ENCODE measurements at regions not wholly inside any gene's neighbourhood (a gene's known extent, or its start where the extent isn't known, plus 50 kb on each side); places are given as distances from the start of the nearest gene placed in this dataset.

GRCh38 chr21:35565204-35565611 is 495.1 kb downstream of the SETD4 start:
- Mint-ChIP-seq H3K27ac (ENCODE audit: low read depth, unreplicated experiment) (no peak overlapping the region), H3K9me3 (ENCODE audit: unreplicated experiment) (no peaks in the 10 kb centered on the region), H3K4me3 (ENCODE audit: unreplicated experiment) (no peak overlapping the region), H3K27me3 (ENCODE audit: insufficient read depth, unreplicated experiment) (no peaks in the 10 kb centered on the region), H3K4me1 (ENCODE audit: insufficient read depth, unreplicated experiment) (peaks cover 5% of the 10 kb centered on the region), H3K36me3 (ENCODE audit: insufficient read depth, unreplicated experiment) (no peaks in the 10 kb centered on the region)
- no TSS peak for BruUV-seq (replicated peaks)
- peak; percentile 39 for DNase-seq (ENCODE audit: unreplicated experiment)
- ChIA-PET CTCF (no interaction called here), POLR2A (interaction anchor here (1.3 kb wide), 1 partner anchor 10 kb away, joined by 3 read pairs; no protein-coding TSS in a partner anchor)
- intact Hi-C loops (cut with micrococcal nuclease), result no loop called here
- TF ChIP-seq, protein P1, sequence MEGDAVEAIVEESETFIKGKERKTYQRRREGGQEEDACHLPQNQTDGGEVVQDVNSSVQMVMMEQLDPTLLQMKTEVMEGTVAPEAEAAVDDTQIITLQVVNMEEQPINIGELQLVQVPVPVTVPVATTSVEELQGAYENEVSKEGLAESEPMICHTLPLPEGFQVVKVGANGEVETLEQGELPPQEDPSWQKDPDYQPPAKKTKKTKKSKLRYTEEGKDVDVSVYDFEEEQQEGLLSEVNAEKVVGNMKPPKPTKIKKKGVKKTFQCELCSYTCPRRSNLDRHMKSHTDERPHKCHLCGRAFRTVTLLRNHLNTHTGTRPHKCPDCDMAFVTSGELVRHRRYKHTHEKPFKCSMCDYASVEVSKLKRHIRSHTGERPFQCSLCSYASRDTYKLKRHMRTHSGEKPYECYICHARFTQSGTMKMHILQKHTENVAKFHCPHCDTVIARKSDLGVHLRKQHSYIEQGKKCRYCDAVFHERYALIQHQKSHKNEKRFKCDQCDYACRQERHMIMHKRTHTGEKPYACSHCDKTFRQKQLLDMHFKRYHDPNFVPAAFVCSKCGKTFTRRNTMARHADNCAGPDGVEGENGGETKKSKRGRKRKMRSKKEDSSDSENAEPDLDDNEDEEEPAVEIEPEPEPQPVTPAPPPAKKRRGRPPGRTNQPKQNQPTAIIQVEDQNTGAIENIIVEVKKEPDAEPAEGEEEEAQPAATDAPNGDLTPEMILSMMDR (IDR thresholded peaks at IDR 0.05; ENCODE audit: unreplicated experiment), result no peak

GRCh38 chr21:35563885-35564451 is 496.4 kb downstream of the SETD4 start:
- no peak overlapping the region for H3K27ac Mint-ChIP-seq (ENCODE audit: low read depth, unreplicated experiment)
- H3K36me3 Mint-ChIP-seq (ENCODE audit: insufficient read depth, unreplicated experiment), result no peaks in the 10 kb centered on the region
- H3K4me1 Mint-ChIP-seq (ENCODE audit: insufficient read depth, unreplicated experiment), result peaks cover 9% of the 10 kb centered on the region
- ChIA-PET POLR2A (no interaction called here), CTCF (interaction anchor here (0.7 kb wide), 1 partner anchor 16 kb away, joined by 4 read pairs; no protein-coding TSS in a partner anchor)
- H3K4me3 Mint-ChIP-seq (ENCODE audit: unreplicated experiment), result no peak overlapping the region
- intact Hi-C loops (cut with micrococcal nuclease), result no loop called here
- H3K9me3 Mint-ChIP-seq (ENCODE audit: unreplicated experiment), result no peaks in the 10 kb centered on the region
- no peaks in the 10 kb centered on the region for H3K27me3 Mint-ChIP-seq (ENCODE audit: insufficient read depth, unreplicated experiment)
- no TSS peak for BruUV-seq (replicated peaks)
- TF ChIP-seq, protein P1 (IDR thresholded peaks at IDR 0.05; ENCODE audit: unreplicated experiment), result no peak
- DNase-seq (ENCODE audit: unreplicated experiment), result peak; percentile 3

- TF ChIP-seq, protein P1 (IDR thresholded peaks at IDR 0.05; ENCODE audit: unreplicated experiment), result no peak
- Mint-ChIP-seq H3K9me3 (ENCODE audit: unreplicated experiment) (no peaks in the 10 kb centered on the region), H3K4me3 (ENCODE audit: unreplicated experiment) (no peak overlapping the region), H3K36me3 (ENCODE audit: insufficient read depth, unreplicated experiment) (no peaks in the 10 kb centered on the region), H3K27ac (ENCODE audit: low read depth, unreplicated experiment) (no peak overlapping the region), H3K4me1 (ENCODE audit: insufficient read depth, unreplicated experiment) (peaks cover 11% of the 10 kb centered on the region), H3K27me3 (ENCODE audit: insufficient read depth, unreplicated experiment) (no peaks in the 10 kb centered on the region)
- POLR2A ChIA-PET, result no interaction called here
- BruUV-seq (replicated peaks), result no TSS peak
- CTCF ChIA-PET, result no interaction called here
- DNase-seq (ENCODE audit: unreplicated experiment), result no peak
- intact Hi-C loops (cut with micrococcal nuclease), result no loop called here
These were observed 497.4 kb downstream of the SETD4 start for GRCh38 chr21:35562876-35563275.

DNA sequence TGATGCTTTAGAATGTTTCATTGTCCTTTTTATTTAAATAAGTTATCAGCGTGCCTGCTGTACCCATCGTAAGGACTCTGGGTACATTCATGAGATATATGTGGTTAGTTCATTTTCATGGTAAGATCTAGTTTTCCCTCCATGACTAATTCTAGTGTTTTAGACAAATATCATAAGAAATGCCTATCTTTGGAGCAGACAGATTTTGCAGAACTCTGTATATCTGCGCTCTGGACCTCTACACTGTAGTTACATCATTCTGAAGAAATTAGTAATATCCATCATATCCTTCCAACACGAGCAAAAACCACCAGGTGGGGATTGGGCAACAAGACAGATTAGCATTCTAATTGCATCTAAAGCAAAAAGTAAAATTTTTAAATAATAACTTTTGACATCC is 499.2 kb downstream of the SETD4 start:
- TF ChIP-seq, protein P1 (IDR thresholded peaks at IDR 0.05; ENCODE audit: unreplicated experiment), result no peak
- H3K4me1 Mint-ChIP-seq (ENCODE audit: insufficient read depth, unreplicated experiment), result peaks cover 11% of the 10 kb centered on the region
- no peaks in the 10 kb centered on the region for H3K9me3 Mint-ChIP-seq (ENCODE audit: unreplicated experiment)
- intact Hi-C loops (cut with micrococcal nuclease), result no loop called here
- no TSS peak for BruUV-seq (replicated peaks)
- peaks cover 5% of the 10 kb centered on the region for H3K27me3 Mint-ChIP-seq (ENCODE audit: insufficient read depth, unreplicated experiment)
- H3K36me3 Mint-ChIP-seq (ENCODE audit: insufficient read depth, unreplicated experiment), result no peaks in the 10 kb centered on the region
- POLR2A ChIA-PET, result no interaction called here
- no peak overlapping the region for H3K4me3 Mint-ChIP-seq (ENCODE audit: unreplicated experiment)
- CTCF ChIA-PET, result interaction anchor here (0.6 to 0.7 kb wide), 2 partner anchors 185 to 280 kb away, joined by 3 to 4 read pairs; no protein-coding TSS in a partner anchor
- no peak for DNase-seq (ENCODE audit: unreplicated experiment)
- H3K27ac Mint-ChIP-seq (ENCODE audit: low read depth, unreplicated experiment), result no peak overlapping the region

Measured in MCF 10A (cell line).